H1 (cell line): ENCODE measurements at regions not wholly inside any gene's neighbourhood (a gene's known extent, or its start where the extent isn't known, plus 50 kb on each side); places are given as distances from the start of the nearest gene placed in this dataset.

Experiments
- CEBPB ChIP-seq: IDR thresholded peaks from 2 replicates; pipeline ENCODE4 v1.6.1; 2012; ENCODE audit warnings: low read depth, low read length
- HDAC2 ChIP-seq, 2 experiments: fragments of 300-600 bp in 1 of 2; sonication (generic) in 1 of 2; IDR thresholded peaks; 2 replicates each; pipeline ENCODE4 v1.6.1; 2011 to 2012; ENCODE audit warnings: low read depth in 2 of 2, low read length in 2 of 2, mild to moderate bottlenecking in 2 of 2, moderate library complexity in 2 of 2, borderline replicate concordance in 1 of 2, inconsistent platforms in 1 of 2
- JUN ChIP-seq: IDR thresholded peaks from 2 replicates; pipeline ENCODE4 v1.6.1; 2011; ENCODE audit warnings: low read depth, mild to moderate bottlenecking, improper control_type of control experiment, low read length
- POLR2AphosphoS5 ChIP-seq: IDR thresholded peaks from 2 replicates; pipeline ENCODE4 v1.6.1; 2011; ENCODE audit warnings: low read depth, low read length
- TF ChIP-seq, protein P1 (sequence below), 3 experiments: IDR thresholded peaks; 1 replicate in 2 of 3; 2 replicates in 1 of 3; pipeline versions ENCODE4 v1.5.1 to v1.6.1; 2011; ENCODE audit warnings: low read length in 3 of 3, mild to moderate bottlenecking in 3 of 3, inconsistent platforms in 2 of 3, low read depth in 1 of 3, moderate library complexity in 1 of 3; ENCODE audit not compliant: insufficient read depth in 1 of 3; ENCODE audit errors: control extremely low read depth in 1 of 3

DNA sequence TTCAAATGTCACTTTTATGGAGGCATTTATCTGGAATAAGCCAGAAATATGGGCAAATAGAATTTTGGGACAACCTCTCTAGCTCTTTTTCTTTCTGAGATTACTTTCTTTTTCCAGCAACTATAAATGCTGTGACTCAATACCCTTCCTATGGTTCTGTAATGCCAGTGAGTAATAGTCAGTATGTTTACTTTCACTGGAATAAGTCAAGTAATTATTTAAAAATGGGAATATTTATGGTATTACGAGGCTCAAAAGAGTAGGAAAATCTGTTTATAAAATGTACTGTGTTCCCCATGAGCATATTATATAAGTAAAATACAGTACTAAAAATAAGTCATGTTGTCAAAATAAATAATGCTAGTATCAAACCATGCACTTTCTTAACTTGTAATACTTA lies 750.5 kb downstream of the LUZP2 start:
- TF ChIP-seq JUN: no peak
- TF ChIP-seq, protein P1, sequence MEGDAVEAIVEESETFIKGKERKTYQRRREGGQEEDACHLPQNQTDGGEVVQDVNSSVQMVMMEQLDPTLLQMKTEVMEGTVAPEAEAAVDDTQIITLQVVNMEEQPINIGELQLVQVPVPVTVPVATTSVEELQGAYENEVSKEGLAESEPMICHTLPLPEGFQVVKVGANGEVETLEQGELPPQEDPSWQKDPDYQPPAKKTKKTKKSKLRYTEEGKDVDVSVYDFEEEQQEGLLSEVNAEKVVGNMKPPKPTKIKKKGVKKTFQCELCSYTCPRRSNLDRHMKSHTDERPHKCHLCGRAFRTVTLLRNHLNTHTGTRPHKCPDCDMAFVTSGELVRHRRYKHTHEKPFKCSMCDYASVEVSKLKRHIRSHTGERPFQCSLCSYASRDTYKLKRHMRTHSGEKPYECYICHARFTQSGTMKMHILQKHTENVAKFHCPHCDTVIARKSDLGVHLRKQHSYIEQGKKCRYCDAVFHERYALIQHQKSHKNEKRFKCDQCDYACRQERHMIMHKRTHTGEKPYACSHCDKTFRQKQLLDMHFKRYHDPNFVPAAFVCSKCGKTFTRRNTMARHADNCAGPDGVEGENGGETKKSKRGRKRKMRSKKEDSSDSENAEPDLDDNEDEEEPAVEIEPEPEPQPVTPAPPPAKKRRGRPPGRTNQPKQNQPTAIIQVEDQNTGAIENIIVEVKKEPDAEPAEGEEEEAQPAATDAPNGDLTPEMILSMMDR (IDR thresholded peaks at IDR 0.05; ENCODE audit: control extremely low read depth in 1 of 3, insufficient read depth in 1 of 3, low read depth in 1 of 3, low read length in 3 of 3): no peak
- no peak for TF ChIP-seq HDAC2 (IDR thresholded peaks at IDR 0.05; ENCODE audit: borderline replicate concordance in 1 of 2, low read depth in 2 of 2, low read length in 2 of 2)
- TF ChIP-seq CEBPB: no peak
- TF ChIP-seq POLR2AphosphoS5: no peak
